Panc1 (cell line): ENCODE measurements at regions not wholly inside any gene's neighbourhood (a gene's known extent, or its start where the extent isn't known, plus 50 kb on each side); places are given as distances from the start of the nearest gene placed in this dataset.

ENCODE experiments used
- POLR2AphosphoS5 ChIP-seq: IDR thresholded peaks from 2 replicates; pipeline ENCODE4 v1.6.1; 2012; ENCODE audit warnings: mild to moderate bottlenecking, low read depth, low read length, moderate library complexity
- SIN3A ChIP-seq: IDR thresholded peaks from 2 replicates; pipeline ENCODE4 v1.6.1; 2012; ENCODE audit warnings: low read depth, mild to moderate bottlenecking, low read length, moderate library complexity, borderline replicate concordance; ENCODE audit not compliant: insufficient read depth
- TCF7L2 ChIP-seq: IDR thresholded peaks from 2 replicates; pipeline ENCODE4 v1.6.1; 2011; ENCODE audit warnings: mild to moderate bottlenecking, low read depth, low read length, inconsistent platforms
- TF ChIP-seq, protein P1 (sequence below): fragments of 450-650 bp; IDR thresholded peaks from 2 replicates; pipeline ENCODE4 v1.5.1; 2017; ENCODE audit warnings: mild to moderate bottlenecking
- TF ChIP-seq, protein P2 (sequence below), 2 experiments: IDR thresholded peaks; 2 replicates each; pipeline ENCODE4 v1.6.1; 2011 to 2012; ENCODE audit warnings: low read depth in 2 of 2, control low read depth in 1 of 2, low read length in 1 of 2, mild to moderate bottlenecking in 1 of 2, moderate library complexity in 1 of 2; ENCODE audit not compliant: insufficient read depth in 1 of 2

DNA sequence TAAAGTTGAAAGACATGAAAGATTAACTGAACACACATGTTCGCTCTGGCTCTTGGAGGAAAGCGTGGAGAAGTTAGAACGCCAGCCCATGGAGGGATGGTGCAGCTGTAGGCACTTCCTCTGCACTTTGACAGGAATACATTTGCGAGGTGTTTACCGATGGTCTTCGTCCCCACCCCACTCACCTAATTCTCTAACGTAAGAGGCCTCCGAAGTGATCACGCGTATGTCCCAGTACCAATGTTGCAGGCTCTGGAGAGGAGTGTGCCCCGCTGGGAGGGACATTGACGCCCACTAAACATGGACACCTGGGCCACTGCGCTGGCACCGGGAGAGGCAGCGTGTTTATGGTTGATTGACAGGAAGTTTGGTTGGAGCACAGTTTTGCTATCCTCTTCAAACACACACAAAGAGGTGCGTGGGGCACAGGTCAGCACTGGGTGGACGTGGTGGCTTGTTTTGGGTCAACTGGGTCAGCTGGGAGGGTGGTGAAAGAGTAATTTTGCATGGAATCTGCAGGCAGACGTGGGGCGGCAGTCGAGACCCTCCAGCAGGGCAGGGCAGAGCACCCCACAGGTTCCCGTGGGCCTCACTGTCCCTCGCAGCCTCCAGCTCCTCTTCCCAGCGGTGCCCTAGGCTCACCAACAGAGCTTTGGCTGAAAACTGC, 110.1 kb downstream of the DLL1 start:
- TF ChIP-seq, protein P1, sequence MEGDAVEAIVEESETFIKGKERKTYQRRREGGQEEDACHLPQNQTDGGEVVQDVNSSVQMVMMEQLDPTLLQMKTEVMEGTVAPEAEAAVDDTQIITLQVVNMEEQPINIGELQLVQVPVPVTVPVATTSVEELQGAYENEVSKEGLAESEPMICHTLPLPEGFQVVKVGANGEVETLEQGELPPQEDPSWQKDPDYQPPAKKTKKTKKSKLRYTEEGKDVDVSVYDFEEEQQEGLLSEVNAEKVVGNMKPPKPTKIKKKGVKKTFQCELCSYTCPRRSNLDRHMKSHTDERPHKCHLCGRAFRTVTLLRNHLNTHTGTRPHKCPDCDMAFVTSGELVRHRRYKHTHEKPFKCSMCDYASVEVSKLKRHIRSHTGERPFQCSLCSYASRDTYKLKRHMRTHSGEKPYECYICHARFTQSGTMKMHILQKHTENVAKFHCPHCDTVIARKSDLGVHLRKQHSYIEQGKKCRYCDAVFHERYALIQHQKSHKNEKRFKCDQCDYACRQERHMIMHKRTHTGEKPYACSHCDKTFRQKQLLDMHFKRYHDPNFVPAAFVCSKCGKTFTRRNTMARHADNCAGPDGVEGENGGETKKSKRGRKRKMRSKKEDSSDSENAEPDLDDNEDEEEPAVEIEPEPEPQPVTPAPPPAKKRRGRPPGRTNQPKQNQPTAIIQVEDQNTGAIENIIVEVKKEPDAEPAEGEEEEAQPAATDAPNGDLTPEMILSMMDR: no peak
- TF ChIP-seq POLR2AphosphoS5: no peak
- TF ChIP-seq, protein P2, sequence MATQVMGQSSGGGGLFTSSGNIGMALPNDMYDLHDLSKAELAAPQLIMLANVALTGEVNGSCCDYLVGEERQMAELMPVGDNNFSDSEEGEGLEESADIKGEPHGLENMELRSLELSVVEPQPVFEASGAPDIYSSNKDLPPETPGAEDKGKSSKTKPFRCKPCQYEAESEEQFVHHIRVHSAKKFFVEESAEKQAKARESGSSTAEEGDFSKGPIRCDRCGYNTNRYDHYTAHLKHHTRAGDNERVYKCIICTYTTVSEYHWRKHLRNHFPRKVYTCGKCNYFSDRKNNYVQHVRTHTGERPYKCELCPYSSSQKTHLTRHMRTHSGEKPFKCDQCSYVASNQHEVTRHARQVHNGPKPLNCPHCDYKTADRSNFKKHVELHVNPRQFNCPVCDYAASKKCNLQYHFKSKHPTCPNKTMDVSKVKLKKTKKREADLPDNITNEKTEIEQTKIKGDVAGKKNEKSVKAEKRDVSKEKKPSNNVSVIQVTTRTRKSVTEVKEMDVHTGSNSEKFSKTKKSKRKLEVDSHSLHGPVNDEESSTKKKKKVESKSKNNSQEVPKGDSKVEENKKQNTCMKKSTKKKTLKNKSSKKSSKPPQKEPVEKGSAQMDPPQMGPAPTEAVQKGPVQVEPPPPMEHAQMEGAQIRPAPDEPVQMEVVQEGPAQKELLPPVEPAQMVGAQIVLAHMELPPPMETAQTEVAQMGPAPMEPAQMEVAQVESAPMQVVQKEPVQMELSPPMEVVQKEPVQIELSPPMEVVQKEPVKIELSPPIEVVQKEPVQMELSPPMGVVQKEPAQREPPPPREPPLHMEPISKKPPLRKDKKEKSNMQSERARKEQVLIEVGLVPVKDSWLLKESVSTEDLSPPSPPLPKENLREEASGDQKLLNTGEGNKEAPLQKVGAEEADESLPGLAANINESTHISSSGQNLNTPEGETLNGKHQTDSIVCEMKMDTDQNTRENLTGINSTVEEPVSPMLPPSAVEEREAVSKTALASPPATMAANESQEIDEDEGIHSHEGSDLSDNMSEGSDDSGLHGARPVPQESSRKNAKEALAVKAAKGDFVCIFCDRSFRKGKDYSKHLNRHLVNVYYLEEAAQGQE (IDR thresholded peaks at IDR 0.05; ENCODE audit: insufficient read depth in 1 of 2, low read depth in 2 of 2, low read length in 1 of 2): no peak
- no peak for TF ChIP-seq TCF7L2
- no peak for TF ChIP-seq SIN3A
